ENCODE measurements at regions not wholly inside any gene's neighbourhood (a gene's known extent, or its start where the extent isn't known, plus 50 kb on each side); places are given as distances from the start of the nearest gene placed in this dataset.

GRCh38 chr5:77926337-77926736 lies 150.2 kb upstream of the TBCA start:
- H3K9me3 ChIP-seq: no peaks in the 10 kb centered on the region
- TF ChIP-seq, protein P1, sequence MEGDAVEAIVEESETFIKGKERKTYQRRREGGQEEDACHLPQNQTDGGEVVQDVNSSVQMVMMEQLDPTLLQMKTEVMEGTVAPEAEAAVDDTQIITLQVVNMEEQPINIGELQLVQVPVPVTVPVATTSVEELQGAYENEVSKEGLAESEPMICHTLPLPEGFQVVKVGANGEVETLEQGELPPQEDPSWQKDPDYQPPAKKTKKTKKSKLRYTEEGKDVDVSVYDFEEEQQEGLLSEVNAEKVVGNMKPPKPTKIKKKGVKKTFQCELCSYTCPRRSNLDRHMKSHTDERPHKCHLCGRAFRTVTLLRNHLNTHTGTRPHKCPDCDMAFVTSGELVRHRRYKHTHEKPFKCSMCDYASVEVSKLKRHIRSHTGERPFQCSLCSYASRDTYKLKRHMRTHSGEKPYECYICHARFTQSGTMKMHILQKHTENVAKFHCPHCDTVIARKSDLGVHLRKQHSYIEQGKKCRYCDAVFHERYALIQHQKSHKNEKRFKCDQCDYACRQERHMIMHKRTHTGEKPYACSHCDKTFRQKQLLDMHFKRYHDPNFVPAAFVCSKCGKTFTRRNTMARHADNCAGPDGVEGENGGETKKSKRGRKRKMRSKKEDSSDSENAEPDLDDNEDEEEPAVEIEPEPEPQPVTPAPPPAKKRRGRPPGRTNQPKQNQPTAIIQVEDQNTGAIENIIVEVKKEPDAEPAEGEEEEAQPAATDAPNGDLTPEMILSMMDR (IDR thresholded peaks at IDR 0.05): no peak
- no peaks in the 10 kb centered on the region for H3K4me1 ChIP-seq
- no peaks in the 10 kb centered on the region for H3K36me3 ChIP-seq
- no peaks in the 10 kb centered on the region for H3K27me3 ChIP-seq
- no peak overlapping the region for H3K27ac ChIP-seq
- no peak for DNase-seq (ENCODE audit: low spot score)
- no peak overlapping the region for H3K4me3 ChIP-seq

DNA sequence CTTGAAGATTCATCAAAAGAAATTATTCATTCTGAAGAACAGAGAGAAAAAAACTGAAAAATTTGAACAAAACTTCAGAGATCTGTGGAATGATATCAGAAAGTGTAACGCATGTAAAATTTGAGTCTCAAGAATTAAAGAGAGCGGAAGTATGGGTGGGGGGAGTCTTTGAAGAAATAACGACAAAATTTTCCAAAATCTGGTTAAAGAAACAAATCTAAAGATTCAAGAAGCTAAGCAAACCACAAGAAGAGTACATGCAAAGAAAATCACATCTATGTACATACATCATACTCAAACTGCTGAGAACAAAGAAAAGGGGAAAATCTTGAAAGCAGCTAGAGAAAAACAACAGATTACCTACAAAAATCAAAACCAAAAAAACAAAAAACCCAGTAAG lies 149.4 kb upstream of the TBCA start:
- Histone ChIP-seq H3K4me1 (no peaks in the 10 kb centered on the region), H3K4me3 (no peak overlapping the region), H3K27ac (no peak overlapping the region), H3K36me3 (no peaks in the 10 kb centered on the region), H3K27me3 (no peaks in the 10 kb centered on the region), H3K9me3 (no peaks in the 10 kb centered on the region)
- DNase-seq (ENCODE audit: low spot score): no peak
- TF ChIP-seq, protein P1 (IDR thresholded peaks at IDR 0.05): no peak

- Histone ChIP-seq H3K4me3 (no peak overlapping the region), H3K36me3 (no peaks in the 10 kb centered on the region), H3K9me3 (no peaks in the 10 kb centered on the region), H3K4me1 (no peaks in the 10 kb centered on the region), H3K27me3 (no peaks in the 10 kb centered on the region), H3K27ac (no peak overlapping the region)
- TF ChIP-seq, protein P1 (IDR thresholded peaks at IDR 0.05): no peak
- no peak for DNase-seq (ENCODE audit: low spot score)
Measured at GRCh38 chr5:77924081-77924480, 147.9 kb upstream of the TBCA start.

GRCh38 chr5:77923666-77924065 lies 147.5 kb upstream of the TBCA start:
- H3K27ac ChIP-seq: no peak overlapping the region
- no peak for DNase-seq (ENCODE audit: low spot score)
- no peaks in the 10 kb centered on the region for H3K36me3 ChIP-seq
- H3K27me3 ChIP-seq: no peaks in the 10 kb centered on the region
- no peak overlapping the region for H3K4me3 ChIP-seq
- no peaks in the 10 kb centered on the region for H3K4me1 ChIP-seq
- no peaks in the 10 kb centered on the region for H3K9me3 ChIP-seq
- TF ChIP-seq, protein P1 (IDR thresholded peaks at IDR 0.05): no peak

GRCh38 chr5:77921094-77921768 lies 145.1 kb upstream of the TBCA start:
- no peaks in the 10 kb centered on the region for H3K4me1 ChIP-seq
- TF ChIP-seq, protein P1 (IDR thresholded peaks at IDR 0.05): no peak
- no peaks in the 10 kb centered on the region for H3K9me3 ChIP-seq
- no peaks in the 10 kb centered on the region for H3K27me3 ChIP-seq
- H3K36me3 ChIP-seq: no peaks in the 10 kb centered on the region
- H3K27ac ChIP-seq: no peak overlapping the region
- no peak overlapping the region for H3K4me3 ChIP-seq
- no peak for DNase-seq (ENCODE audit: low spot score)

All from right atrium auricular region (tissue), 2 donors.